ENCODE measurements at regions not wholly inside any gene's neighbourhood (a gene's known extent, or its start where the extent isn't known, plus 50 kb on each side); places are given as distances from the start of the nearest gene placed in this dataset.
"Not testable (repeated sequence)": the region's sequence is repeated elsewhere in the genome, so short reads cannot be mapped to it uniquely, and the experiment has no call there.

GRCh38 chr13:87826301-87826700 lies 155.1 kb downstream of the SLITRK5 start:
- H3K27ac ChIP-seq; H3K4me1 ChIP-seq (replicated peaks); H3K4me3 ChIP-seq; H3K27me3 ChIP-seq (replicated peaks); DNase-seq (ENCODE audit: low read depth in 1 of 2, low spot score in 2 of 2); H3K9me3 ChIP-seq (replicated peaks); H3K36me3 ChIP-seq: not testable (repeated sequence)

- no peak for DNase-seq (ENCODE audit: low read depth in 1 of 2, low spot score in 2 of 2)
Measured at GRCh38 chr13:87827479-87827878, 156.3 kb downstream of the SLITRK5 start.

GRCh38 chr13:87837522-87837921 lies 166.4 kb downstream of the SLITRK5 start:
- Histone ChIP-seq H3K36me3 (no peaks in the 10 kb centered on the region), H3K4me3 (no peak overlapping the region), H3K9me3 (replicated peaks) (no peaks in the 10 kb centered on the region), H3K27me3 (replicated peaks) (no peaks in the 10 kb centered on the region), H3K4me1 (replicated peaks) (no peaks in the 10 kb centered on the region), H3K27ac (no peak overlapping the region)
- no peak for DNase-seq (ENCODE audit: low read depth in 1 of 2, low spot score in 2 of 2)

More at GRCh38 chr13:87827479-87827878, 156.3 kb downstream of the SLITRK5 start:
- no peaks in the 10 kb centered on the region for H3K36me3 ChIP-seq
- no peaks in the 10 kb centered on the region for H3K27me3 ChIP-seq (replicated peaks)
- no peak overlapping the region for H3K4me3 ChIP-seq
- no peak overlapping the region for H3K27ac ChIP-seq
- H3K4me1 ChIP-seq (replicated peaks): no peaks in the 10 kb centered on the region
- H3K9me3 ChIP-seq (replicated peaks): no peaks in the 10 kb centered on the region

GRCh38 chr13:87837946-87838345 lies 166.8 kb downstream of the SLITRK5 start:
- Histone ChIP-seq H3K36me3 (no peaks in the 10 kb centered on the region), H3K9me3 (replicated peaks) (no peaks in the 10 kb centered on the region), H3K27me3 (replicated peaks) (no peaks in the 10 kb centered on the region), H3K4me1 (replicated peaks) (no peaks in the 10 kb centered on the region), H3K27ac (no peak overlapping the region), H3K4me3 (no peak overlapping the region)
- DNase-seq (ENCODE audit: low read depth in 1 of 2, low spot score in 2 of 2): no peak

GRCh38 chr13:87851410-87851809 lies 180.2 kb downstream of the SLITRK5 start:
- no peaks in the 10 kb centered on the region for H3K36me3 ChIP-seq
- H3K4me1 ChIP-seq (replicated peaks): no peaks in the 10 kb centered on the region
- no peak overlapping the region for H3K27ac ChIP-seq
- H3K4me3 ChIP-seq: no peak overlapping the region
- DNase-seq (ENCODE audit: low read depth in 1 of 2, low spot score in 2 of 2): no peak
- peaks cover 7% of the 10 kb centered on the region for H3K9me3 ChIP-seq (replicated peaks)
- no peaks in the 10 kb centered on the region for H3K27me3 ChIP-seq (replicated peaks)

- DNase-seq (ENCODE audit: low read depth in 1 of 2, low spot score in 2 of 2): no peak
- Histone ChIP-seq H3K9me3 (replicated peaks) (peaks cover 8% of the 10 kb centered on the region), H3K27ac (no peak overlapping the region), H3K4me3 (no peak overlapping the region), H3K36me3 (no peaks in the 10 kb centered on the region), H3K27me3 (replicated peaks) (no peaks in the 10 kb centered on the region), H3K4me1 (replicated peaks) (no peaks in the 10 kb centered on the region)
Measured at GRCh38 chr13:87855553-87855952, 184.4 kb downstream of the SLITRK5 start.

- H3K36me3 ChIP-seq: no peaks in the 10 kb centered on the region
Measured at GRCh38 chr13:87859261-87859660, 188.1 kb downstream of the SLITRK5 start.

GRCh38 chr13:87867426-87867825 lies 196.3 kb downstream of the SLITRK5 start:
- Histone ChIP-seq H3K36me3 (no peaks in the 10 kb centered on the region), H3K4me3 (no peak overlapping the region), H3K27me3 (replicated peaks) (no peaks in the 10 kb centered on the region)

More at GRCh38 chr13:87859261-87859660, 188.1 kb downstream of the SLITRK5 start:
- Histone ChIP-seq H3K4me1 (replicated peaks) (no peaks in the 10 kb centered on the region), H3K4me3 (no peak overlapping the region), H3K27me3 (replicated peaks) (no peaks in the 10 kb centered on the region), H3K27ac (no peak overlapping the region), H3K9me3 (replicated peaks) (0 out of 2 replicates have a peak, but pooled peaks cover 2% of the 10 kb centered on the region)
- no peak for DNase-seq (ENCODE audit: low read depth in 1 of 2, low spot score in 2 of 2)

GRCh38 chr13:87868731-87869130 lies 197.6 kb downstream of the SLITRK5 start:
- Histone ChIP-seq H3K27me3 (replicated peaks) (no peaks in the 10 kb centered on the region), H3K9me3 (replicated peaks) (0 out of 2 replicates have a peak, but pooled peaks cover 3% of the 10 kb centered on the region), H3K4me3 (no peak overlapping the region), H3K4me1 (replicated peaks) (no peaks in the 10 kb centered on the region), H3K36me3 (no peaks in the 10 kb centered on the region), H3K27ac (no peak overlapping the region)
- DNase-seq (ENCODE audit: low read depth in 1 of 2, low spot score in 2 of 2): no peak

More at GRCh38 chr13:87867426-87867825, 196.3 kb downstream of the SLITRK5 start:
- no peak for DNase-seq (ENCODE audit: low read depth in 1 of 2, low spot score in 2 of 2)
- H3K4me1 ChIP-seq (replicated peaks): no peaks in the 10 kb centered on the region
- no peak overlapping the region for H3K27ac ChIP-seq
- 0 out of 2 replicates have a peak, but pooled peaks cover 3% of the 10 kb centered on the region for H3K9me3 ChIP-seq (replicated peaks)

GRCh38 chr13:87872813-87873212 lies 201.6 kb downstream of the SLITRK5 start:
- H3K4me1 ChIP-seq (replicated peaks): no peaks in the 10 kb centered on the region
- no peak for DNase-seq (ENCODE audit: low read depth in 1 of 2, low spot score in 2 of 2)
- H3K36me3 ChIP-seq: no peaks in the 10 kb centered on the region

GRCh38 chr13:87877477-87877876 lies 206.3 kb downstream of the SLITRK5 start:
- no peaks in the 10 kb centered on the region for H3K36me3 ChIP-seq
- H3K27ac ChIP-seq: no peak overlapping the region
- H3K4me1 ChIP-seq (replicated peaks): no peaks in the 10 kb centered on the region
- peaks cover 5% of the 10 kb centered on the region; the same call in 1 of the 2 replicates for H3K9me3 ChIP-seq (replicated peaks)
- no peak overlapping the region for H3K4me3 ChIP-seq
- DNase-seq (ENCODE audit: low read depth in 1 of 2, low spot score in 2 of 2): no peak
- no peaks in the 10 kb centered on the region for H3K27me3 ChIP-seq (replicated peaks)

More at GRCh38 chr13:87872813-87873212, 201.6 kb downstream of the SLITRK5 start:
- Histone ChIP-seq H3K4me3 (no peak overlapping the region), H3K27me3 (replicated peaks) (no peaks in the 10 kb centered on the region), H3K9me3 (replicated peaks) (0 out of 2 replicates have a peak, but pooled peaks cover 5% of the 10 kb centered on the region), H3K27ac (no peak overlapping the region)

GRCh38 chr13:87878706-87879105 lies 207.5 kb downstream of the SLITRK5 start:
- no peaks in the 10 kb centered on the region for H3K36me3 ChIP-seq
- no peaks in the 10 kb centered on the region for H3K4me1 ChIP-seq (replicated peaks)
- peaks cover 5% of the 10 kb centered on the region; the same call in 1 of the 2 replicates for H3K9me3 ChIP-seq (replicated peaks)
- no peak overlapping the region for H3K27ac ChIP-seq
- no peaks in the 10 kb centered on the region for H3K27me3 ChIP-seq (replicated peaks)
- no peak overlapping the region for H3K4me3 ChIP-seq
- no peak for DNase-seq (ENCODE audit: low read depth in 1 of 2, low spot score in 2 of 2)

GRCh38 chr13:87884884-87885283 lies 213.7 kb downstream of the SLITRK5 start:
- H3K4me1 ChIP-seq (replicated peaks): no peaks in the 10 kb centered on the region
- no peaks in the 10 kb centered on the region for H3K36me3 ChIP-seq
- no peaks in the 10 kb centered on the region for H3K27me3 ChIP-seq (replicated peaks)
- H3K27ac ChIP-seq: no peak overlapping the region
- peaks cover 4% of the 10 kb centered on the region for H3K9me3 ChIP-seq (replicated peaks)
- no peak overlapping the region for H3K4me3 ChIP-seq
- no peak for DNase-seq (ENCODE audit: low read depth in 1 of 2, low spot score in 2 of 2)

GRCh38 chr13:87887459-87888123 lies 216.4 kb downstream of the SLITRK5 start:
- no peaks in the 10 kb centered on the region for H3K27me3 ChIP-seq (replicated peaks)
- DNase-seq (ENCODE audit: low read depth in 1 of 2, low spot score in 2 of 2): no peak
- H3K36me3 ChIP-seq: no peaks in the 10 kb centered on the region
- H3K9me3 ChIP-seq (replicated peaks): peaks cover 12% of the 10 kb centered on the region
- H3K27ac ChIP-seq: no peak overlapping the region
- H3K4me1 ChIP-seq (replicated peaks): no peaks in the 10 kb centered on the region
- H3K4me3 ChIP-seq: no peak overlapping the region
